GM21529 (cell line): ENCODE measurements at regions not wholly inside any gene's neighbourhood (a gene's known extent, or its start where the extent isn't known, plus 50 kb on each side); places are given as distances from the start of the nearest gene placed in this dataset.
A peak's percentile ranks its signal among the peaks of the same experiment; 100 is the strongest.

Experiments
- ATAC-seq: cut with Tn5 transposase; IDR thresholded peaks from one replicate; pipeline ENCODE4 v1.9.1; 2021; ENCODE audit not compliant: unreplicated experiment

DNA sequence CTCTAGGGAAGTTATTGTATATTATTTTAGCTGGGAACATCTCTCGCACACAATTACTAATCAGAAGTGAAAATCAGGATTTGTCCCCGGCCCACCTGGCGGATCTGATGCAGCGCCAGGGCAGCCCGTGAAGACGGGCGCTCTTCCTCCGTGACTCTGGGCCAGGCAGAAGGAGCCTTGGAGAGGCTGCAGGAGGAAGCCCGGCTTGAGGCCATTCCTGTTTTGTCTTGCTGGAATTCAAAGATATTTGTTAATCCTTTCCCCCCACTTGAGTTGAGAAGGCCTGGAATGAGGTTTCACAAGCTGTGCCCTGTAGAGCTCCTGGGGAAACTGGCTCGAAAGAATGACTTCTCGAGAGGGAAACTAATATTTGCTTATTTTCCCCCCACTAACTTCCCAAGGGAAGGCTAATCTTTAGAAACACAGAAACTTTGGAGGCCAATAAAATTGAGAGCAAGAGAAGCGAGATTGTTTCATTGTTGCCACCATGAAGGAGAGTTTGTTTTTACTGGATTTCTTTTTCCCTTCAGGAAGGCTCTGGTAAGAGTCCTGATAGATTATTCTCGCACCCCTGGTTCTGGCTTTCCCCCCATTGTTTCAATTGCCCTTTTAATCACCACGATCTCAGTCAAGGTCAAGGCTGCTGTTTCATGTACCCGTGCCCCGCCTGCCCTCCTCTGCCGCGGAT is 92.8 kb upstream of the SEPTIN5 start:
- no peak for ATAC-seq

- peak; percentile 52 for ATAC-seq
These were observed 92.3 kb upstream of the SEPTIN5 start for GRCh38 chr22:19622061-19622441.

DNA sequence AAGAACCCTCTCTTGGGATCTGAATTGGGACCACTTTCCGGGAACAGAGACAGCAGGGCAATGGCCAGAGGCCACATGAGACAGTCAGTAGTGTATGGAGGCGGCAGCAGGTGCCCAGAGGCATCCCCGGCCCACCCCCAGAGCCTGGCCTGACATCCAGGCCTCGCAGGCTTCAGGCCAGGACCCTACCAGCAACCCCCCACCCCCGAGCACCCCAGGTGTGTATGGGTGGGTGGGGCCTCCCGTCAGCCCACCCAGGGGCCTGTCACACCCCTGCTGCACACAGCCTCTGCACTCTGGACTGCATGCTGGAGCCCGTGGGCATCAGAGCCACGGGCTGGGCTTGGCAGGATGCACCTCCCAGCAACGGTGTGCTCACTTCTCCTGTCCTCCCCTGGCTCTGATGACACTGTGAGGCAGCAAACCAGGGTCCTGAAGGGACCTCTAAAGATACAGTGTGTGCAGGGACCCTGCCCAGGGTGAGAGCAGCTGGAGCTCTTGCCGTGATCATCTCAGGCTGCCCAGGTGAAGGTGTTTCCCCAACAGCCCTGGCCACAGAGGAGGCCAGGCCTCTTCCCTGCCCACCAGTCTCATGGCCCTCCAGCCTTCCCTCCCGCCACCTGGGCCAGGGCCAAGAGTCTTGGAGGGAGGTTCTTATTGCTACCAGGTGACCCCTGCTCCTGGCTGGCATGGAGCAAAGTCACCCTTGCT is 88.8 kb upstream of the SEPTIN5 start:
- ATAC-seq = no peak

DNA sequence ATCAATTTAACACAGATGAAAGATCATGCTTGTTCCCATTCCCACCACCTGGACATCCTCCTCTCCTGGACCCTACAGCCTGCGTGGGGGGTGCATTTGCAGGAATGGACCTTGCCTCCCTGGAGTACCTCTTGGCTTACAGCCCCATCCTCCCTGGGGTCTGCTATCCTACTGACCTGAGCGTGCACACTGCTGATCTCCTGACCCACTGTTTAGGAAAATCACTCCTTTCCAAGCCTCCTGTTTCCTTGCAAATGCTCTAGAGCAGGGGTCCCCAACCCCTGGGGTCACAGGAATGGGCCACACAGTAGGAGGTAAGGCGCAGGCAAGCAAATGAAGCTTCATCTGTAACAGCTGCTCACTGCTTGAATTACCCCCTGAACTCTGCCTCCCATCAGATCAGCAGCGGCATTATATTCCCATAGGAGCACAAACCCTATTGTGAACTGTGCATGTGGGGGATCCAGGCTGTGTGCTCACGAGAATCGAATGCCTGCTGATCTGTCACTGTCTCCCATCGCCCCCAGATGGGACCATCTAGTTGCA is 88.2 kb upstream of the SEPTIN5 start:
- ATAC-seq = no peak

DNA sequence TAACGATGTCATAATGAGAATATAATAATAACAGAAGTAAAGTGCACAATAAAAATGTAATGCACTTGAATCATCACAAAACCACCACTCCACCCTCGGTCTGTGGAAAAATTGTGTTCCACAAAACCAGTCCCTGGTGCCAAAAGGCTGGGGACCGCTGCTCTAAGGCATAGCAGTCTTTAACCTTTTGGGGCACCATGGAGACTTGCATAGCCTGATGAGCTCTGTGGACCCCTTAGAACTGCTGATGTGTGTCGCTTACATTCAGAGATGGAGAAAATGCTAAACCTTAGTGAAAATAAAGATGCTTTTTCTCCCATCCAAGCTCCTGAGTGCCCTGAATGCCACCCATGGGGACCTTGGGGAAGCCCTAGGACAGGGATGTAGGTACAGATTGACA is 87.6 kb upstream of the SEPTIN5 start:
- ATAC-seq = no peak

DNA sequence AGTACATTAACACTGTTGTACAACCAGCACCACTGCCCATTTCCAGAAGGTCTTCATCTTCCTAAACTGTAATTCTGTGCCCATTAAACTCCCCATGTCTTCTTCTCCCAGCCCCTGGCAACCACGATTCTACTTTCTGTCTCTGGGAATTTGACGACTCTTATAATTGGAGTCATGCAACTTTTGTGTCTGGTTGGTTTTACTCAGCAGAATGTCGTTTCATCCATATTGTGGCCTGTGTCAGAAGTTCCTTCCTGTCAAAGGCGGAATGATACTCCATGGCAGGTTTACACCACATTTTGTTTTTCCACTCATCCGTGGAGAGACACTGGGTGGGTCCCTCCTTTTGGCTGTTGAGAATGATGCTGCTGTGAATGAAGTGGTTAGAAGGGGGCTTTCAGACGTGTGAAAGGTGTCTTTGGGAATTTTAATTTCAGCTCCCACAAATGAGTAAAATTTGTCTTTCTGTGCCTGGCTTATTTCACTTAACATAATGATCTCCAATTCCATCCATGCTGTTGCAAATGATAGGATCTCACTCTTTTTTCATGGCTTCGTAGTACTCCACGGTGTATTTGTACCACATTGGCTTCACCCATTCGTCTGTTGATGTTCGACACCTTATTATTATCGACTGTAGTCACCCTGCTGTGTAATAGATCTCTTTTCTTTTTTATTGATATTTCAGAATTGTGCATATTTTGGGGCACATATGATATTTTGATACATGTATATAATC is 86.1 kb upstream of the SEPTIN5 start:
- ATAC-seq = no peak

DNA sequence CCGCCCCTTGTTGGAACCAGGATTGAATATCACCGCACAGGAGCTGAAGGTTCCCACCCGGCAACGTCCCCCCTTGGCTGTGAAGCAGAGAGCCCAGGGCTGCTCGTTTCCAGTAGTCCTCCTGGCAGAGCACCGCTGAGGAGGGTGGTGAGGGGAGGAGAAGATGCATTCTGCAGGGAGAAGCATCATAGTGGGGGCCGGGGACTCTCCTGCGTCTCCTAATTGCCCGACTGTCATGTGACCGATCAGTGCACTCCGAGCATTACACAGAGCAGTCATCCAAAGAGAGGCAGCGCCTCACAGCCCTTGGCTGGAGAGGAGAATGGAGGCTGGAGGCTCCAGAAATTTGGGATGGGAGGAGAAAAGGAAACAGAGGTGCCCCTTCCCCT is 85.0 kb upstream of the SEPTIN5 start:
- no peak for ATAC-seq

GRCh38 chr22:19629720-19630419 is 84.4 kb upstream of the SEPTIN5 start:
- ATAC-seq = no peak

DNA sequence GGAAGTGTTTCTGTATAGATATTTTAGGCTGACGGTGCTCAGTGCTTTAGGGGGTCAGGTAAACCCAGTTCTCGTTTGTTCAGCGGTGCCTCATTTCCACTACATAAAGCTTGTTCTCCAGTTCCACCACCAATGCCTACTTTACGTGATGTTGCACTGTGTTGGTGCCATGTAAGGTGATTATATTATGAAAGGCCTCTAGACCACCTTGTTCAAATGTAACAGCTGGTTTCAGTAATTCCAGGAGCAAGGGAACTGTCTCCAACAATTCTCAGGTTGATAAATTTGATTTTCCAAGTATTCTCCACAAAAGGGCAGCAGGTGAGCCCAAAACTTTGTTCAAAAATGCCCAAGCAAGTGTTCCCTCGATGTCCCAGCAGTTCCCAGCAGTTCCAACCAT is 83.7 kb upstream of the SEPTIN5 start:
- no peak for ATAC-seq

DNA sequence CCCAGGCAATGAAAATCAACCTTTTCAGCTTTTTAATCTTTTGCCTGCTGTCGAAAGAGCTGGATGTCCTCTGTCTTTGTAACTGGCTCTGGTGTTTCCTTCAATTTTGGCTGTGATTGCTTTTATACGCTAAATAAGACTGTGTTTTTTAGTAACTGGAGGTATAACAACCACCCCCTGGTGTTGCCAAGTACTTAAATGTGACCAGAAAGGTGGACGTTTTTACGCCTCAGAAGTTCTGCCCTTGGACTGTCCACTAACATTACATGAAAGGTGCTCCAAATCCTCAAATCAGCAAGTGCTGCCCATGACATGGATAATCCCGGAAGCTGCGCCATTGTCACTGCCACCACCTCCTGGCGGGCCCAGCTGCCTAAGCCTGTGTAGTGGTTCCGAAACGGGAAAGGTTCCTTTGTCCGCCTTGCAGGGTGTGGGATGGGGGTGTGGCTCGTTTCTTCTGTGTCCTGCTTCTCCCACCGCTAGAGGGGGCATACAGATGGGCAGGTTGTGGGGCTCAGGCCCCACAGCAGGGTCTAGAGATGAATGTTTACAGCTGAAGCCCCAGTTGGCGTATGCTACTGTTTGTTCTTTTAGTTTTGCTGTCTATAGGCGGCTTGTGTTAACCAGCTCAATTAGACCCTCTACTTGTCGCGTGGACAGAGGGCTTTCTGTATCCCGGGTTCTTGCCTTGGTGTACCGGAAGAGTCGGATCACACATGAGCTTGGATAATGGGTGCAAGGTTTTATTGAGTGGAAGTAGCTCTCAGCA is 82.2 kb upstream of the SEPTIN5 start:
- ATAC-seq = no peak

DNA sequence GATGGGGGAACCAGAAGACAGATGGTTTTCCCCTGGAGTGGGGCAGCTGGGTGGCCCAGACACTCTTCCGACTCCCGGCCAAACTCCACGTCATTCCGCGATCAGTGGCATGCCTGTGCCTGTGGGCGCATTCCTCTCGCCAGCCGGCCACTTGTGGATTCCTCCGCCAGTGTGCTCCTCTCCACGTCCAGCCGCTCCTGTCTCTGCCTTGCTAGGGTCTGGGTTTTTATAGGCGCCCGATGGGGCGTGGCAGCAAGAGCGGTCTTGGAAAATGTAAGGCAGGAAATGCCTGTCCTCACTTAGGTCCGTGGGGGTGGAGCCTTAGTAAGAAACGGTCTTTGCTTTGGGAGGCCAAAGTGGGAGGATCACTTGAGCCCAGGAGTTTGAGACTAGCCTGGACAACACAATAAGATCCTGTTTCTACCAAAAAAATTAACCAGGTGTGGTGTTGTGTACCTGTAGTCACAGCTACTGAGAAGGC is 81.6 kb upstream of the SEPTIN5 start:
- no peak for ATAC-seq

DNA sequence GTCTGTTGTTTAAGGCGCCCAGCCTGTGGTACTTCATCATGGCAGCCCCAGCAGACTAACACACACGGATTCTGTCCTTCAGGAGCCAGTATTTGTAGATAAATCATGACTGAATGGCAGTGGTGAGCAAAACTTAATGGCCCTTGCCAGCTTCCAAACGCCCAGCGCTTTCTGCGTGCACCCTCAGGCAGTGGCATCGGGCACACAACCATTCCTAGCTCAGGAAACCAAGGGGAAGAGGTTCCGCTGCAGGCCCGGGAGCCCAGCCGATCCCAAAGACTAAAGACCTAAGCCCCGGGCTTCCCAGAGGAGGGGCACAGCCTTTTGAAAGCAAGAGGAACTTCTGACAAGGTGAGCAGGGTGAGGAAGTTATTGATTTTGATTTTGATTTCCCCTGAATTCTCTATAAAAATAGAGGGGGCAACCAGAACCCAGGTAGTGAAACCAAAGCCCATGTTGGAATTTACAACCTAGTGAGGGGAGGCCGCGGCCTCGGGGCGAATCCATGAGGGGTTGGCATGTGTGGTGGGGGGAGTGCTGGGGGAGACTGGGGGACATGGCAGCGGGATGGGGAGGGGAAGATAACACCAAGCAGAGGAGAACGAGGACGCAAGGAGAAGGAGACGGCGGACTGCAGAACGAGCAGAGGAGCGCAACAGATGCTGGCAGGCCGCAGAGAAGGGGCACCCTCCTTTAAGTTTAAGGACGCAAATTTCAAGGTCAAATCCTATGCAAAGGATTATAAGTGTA is 79.9 kb upstream of the SEPTIN5 start:
- no peak for ATAC-seq

- ATAC-seq = no peak
These were observed 78.7 kb upstream of the SEPTIN5 start for GRCh38 chr22:19635644-19636043.

- ATAC-seq = no peak
These were observed 77.5 kb upstream of the SEPTIN5 start for GRCh38 chr22:19636696-19637407.

- no peak for ATAC-seq
These were observed 76.7 kb upstream of the SEPTIN5 start for GRCh38 chr22:19637408-19638281.

DNA sequence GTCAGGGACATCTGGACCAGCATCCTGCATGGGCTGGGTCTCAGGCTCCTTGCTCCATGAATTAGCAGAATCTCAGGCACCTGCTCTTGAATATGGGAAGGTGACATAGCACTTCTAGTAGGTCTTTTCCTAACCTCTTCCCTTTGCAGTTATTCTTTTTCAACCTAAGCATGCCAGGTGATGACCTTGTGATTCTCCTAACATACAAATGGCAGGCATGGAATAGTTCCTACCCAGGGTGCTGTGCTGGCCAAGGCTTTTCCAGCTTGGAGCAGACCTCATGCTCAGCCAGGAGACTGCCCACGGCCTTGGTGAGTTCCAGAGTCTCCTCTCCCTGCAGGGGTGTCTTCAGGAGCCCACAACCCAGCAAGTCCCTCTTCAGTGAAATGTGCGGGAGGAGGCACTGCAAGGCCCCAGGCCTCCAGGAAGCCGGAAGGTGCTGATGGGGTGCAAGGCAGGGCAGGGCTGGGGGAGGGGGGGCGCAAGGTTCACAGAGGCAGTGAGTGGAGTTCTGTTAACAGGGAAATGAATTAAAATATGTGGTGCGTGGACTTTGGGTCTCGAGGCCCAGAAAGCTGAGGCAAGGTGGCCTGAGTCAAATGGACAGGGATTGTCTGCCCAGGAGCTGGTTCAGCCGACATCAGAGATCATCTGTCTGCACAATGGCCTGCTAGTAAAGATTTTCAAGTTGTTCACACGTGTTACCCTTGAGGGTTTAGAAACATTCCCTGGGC is 75.9 kb upstream of the SEPTIN5 start:
- no peak for ATAC-seq

DNA sequence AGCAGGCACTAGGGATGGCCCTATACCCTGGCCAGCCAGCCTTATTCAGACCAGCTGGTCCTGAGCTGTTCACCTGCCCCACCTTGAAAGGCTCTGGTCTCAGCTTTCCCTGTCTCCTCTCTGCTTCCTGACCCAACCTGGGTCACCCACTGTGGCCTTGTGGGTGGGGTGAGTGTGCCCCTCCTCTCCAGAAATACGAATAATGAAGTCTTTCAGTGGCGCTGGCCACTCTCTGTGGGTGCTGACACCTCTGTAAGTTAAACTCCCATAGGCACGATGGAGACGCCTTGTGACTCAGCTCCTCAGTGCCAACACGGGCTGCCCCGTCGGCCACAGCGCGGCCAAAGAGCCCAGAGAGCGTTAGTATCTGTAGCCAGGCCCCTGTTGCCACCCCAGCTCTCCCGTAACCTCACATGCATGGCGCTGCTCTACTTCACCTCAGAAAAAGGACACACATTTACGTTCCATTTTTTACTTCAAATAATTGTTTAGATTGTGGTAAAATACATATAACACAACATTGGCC is 74.6 kb upstream of the SEPTIN5 start:
- ATAC-seq = no peak
